H1 (cell line): ENCODE measurements at regions not wholly inside any gene's neighbourhood (a gene's known extent, or its start where the extent isn't known, plus 50 kb on each side); places are given as distances from the start of the nearest gene placed in this dataset.

Experiments used
- ATF2 ChIP-seq: IDR thresholded peaks from 2 replicates; pipeline ENCODE4 v1.6.1; 2012; ENCODE audit warnings: low read length, inconsistent platforms
- BACH1 ChIP-seq: IDR thresholded peaks from 2 replicates; pipeline ENCODE4 v1.6.1; 2012; ENCODE audit warnings: low read length, improper control_type of control experiment
- CREB1 ChIP-seq: IDR thresholded peaks from 2 replicates; pipeline ENCODE4 v1.6.1; 2012; ENCODE audit warnings: inconsistent platforms
- CTBP2 ChIP-seq: IDR thresholded peaks from 2 replicates; pipeline ENCODE4 v1.7.0; 2011; ENCODE audit warnings: borderline replicate concordance, mild to moderate bottlenecking, moderate library complexity, mixed read lengths, low read length; ENCODE audit not compliant: insufficient read depth, insufficient read length
- EP300 ChIP-seq, 2 experiments: IDR thresholded peaks; 1 replicate in 1 of 2; 2 replicates in 1 of 2; pipeline ENCODE4 v1.6.1; 2011 to 2012; ENCODE audit warnings: low read depth in 2 of 2, low read length in 2 of 2, mild to moderate bottlenecking in 2 of 2, borderline replicate concordance in 1 of 2, inconsistent platforms in 1 of 2, moderate library complexity in 1 of 2
- HDAC6 ChIP-seq: IDR thresholded peaks from one replicate; pipeline ENCODE4 v1.7.1; 2012; ENCODE audit warnings: low read depth, mild to moderate bottlenecking, inconsistent platforms, low read length, moderate library complexity
- JUND ChIP-seq: IDR thresholded peaks from 2 replicates; pipeline ENCODE4 v1.6.1; 2011; ENCODE audit warnings: mild to moderate bottlenecking, improper control_type of control experiment, low read length
- POLR2A ChIP-seq, 2 experiments: IDR thresholded peaks; 1 replicate in 1 of 2; 2 replicates in 1 of 2; pipeline ENCODE4 v1.6.1; 2011; ENCODE audit warnings: low read depth in 2 of 2, low read length in 2 of 2, mild to moderate bottlenecking in 2 of 2; ENCODE audit errors: control extremely low read depth in 1 of 2
- POLR2AphosphoS5 ChIP-seq: IDR thresholded peaks from 2 replicates; pipeline ENCODE4 v1.6.1; 2011; ENCODE audit warnings: low read depth, low read length
- SIN3A ChIP-seq, 2 experiments: IDR thresholded peaks in 1 of 2; conservative IDR thresholded peaks in 1 of 2; 2 replicates each; pipeline ENCODE4 v1.6.1; 2011 to 2012; ENCODE audit warnings: low read length in 2 of 2, improper control_type of control experiment in 1 of 2, low read depth in 1 of 2, mild to moderate bottlenecking in 1 of 2
- SP4 ChIP-seq: IDR thresholded peaks from 2 replicates; pipeline ENCODE4 v1.6.1; 2012; ENCODE audit warnings: low read length, inconsistent platforms
- ZNF274 ChIP-seq: IDR thresholded peaks from 2 replicates; pipeline ENCODE4 v1.7.0; 2012; ENCODE audit warnings: low read length, borderline replicate concordance; ENCODE audit errors: extremely low read depth
- TF ChIP-seq, protein P1 (sequence below), 3 experiments: IDR thresholded peaks; 1 replicate in 2 of 3; 2 replicates in 1 of 3; pipeline versions ENCODE4 v1.5.1 to v1.6.1; 2011; ENCODE audit warnings: low read length in 3 of 3, mild to moderate bottlenecking in 3 of 3, inconsistent platforms in 2 of 3, low read depth in 1 of 3, moderate library complexity in 1 of 3; ENCODE audit not compliant: insufficient read depth in 1 of 3; ENCODE audit errors: control extremely low read depth in 1 of 3
- TF ChIP-seq, protein P2 (sequence below): IDR thresholded peaks from 2 replicates; pipeline ENCODE4 v1.6.1; 2011; ENCODE audit warnings: low read length, improper control_type of control experiment

DNA sequence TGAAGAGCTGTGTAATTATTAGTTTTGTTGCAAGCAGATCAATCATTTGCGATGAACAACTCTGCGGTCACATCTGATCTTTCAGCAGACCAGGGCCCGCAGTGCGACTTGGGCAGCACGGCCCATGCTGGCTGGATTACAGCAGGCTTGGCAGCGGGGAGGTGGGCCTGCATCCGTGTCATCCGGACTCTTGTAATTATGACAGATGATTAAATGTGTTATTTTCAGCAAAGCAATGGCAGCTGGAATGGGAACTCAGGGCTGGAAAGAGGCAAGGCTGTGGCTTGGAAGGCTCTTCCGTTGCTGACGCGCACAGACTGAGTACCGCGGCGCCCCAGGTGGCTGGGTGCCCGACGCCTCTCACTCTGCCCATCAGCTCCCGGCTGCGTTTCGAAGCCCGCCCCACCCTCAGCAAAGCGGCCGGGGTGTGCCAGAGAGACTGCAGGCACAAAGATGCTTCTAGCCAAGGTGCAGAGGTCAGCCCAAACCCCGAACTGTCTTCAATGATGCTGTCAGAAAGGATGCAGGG is 397.4 kb upstream of the SALL3 start:
- no peak for TF ChIP-seq ATF2
- TF ChIP-seq, protein P1, sequence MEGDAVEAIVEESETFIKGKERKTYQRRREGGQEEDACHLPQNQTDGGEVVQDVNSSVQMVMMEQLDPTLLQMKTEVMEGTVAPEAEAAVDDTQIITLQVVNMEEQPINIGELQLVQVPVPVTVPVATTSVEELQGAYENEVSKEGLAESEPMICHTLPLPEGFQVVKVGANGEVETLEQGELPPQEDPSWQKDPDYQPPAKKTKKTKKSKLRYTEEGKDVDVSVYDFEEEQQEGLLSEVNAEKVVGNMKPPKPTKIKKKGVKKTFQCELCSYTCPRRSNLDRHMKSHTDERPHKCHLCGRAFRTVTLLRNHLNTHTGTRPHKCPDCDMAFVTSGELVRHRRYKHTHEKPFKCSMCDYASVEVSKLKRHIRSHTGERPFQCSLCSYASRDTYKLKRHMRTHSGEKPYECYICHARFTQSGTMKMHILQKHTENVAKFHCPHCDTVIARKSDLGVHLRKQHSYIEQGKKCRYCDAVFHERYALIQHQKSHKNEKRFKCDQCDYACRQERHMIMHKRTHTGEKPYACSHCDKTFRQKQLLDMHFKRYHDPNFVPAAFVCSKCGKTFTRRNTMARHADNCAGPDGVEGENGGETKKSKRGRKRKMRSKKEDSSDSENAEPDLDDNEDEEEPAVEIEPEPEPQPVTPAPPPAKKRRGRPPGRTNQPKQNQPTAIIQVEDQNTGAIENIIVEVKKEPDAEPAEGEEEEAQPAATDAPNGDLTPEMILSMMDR (IDR thresholded peaks at IDR 0.05; ENCODE audit: control extremely low read depth in 1 of 3, insufficient read depth in 1 of 3, low read depth in 1 of 3, low read length in 3 of 3) = no peak
- no peak for TF ChIP-seq POLR2A (IDR thresholded peaks at IDR 0.05; ENCODE audit: control extremely low read depth in 1 of 2, low read depth in 2 of 2, low read length in 2 of 2)
- no peak for TF ChIP-seq BACH1
- no peak for TF ChIP-seq JUND
- no peak for TF ChIP-seq EP300 (IDR thresholded peaks at IDR 0.05; ENCODE audit: borderline replicate concordance in 1 of 2, low read depth in 2 of 2, low read length in 2 of 2)
- TF ChIP-seq POLR2AphosphoS5 = no peak
- TF ChIP-seq, protein P2, sequence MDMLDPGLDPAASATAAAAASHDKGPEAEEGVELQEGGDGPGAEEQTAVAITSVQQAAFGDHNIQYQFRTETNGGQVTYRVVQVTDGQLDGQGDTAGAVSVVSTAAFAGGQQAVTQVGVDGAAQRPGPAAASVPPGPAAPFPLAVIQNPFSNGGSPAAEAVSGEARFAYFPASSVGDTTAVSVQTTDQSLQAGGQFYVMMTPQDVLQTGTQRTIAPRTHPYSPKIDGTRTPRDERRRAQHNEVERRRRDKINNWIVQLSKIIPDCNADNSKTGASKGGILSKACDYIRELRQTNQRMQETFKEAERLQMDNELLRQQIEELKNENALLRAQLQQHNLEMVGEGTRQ = no peak
- TF ChIP-seq SP4 = no peak
- no peak for TF ChIP-seq CREB1
- TF ChIP-seq HDAC6 = no peak
- no peak for TF ChIP-seq ZNF274
- no peak for TF ChIP-seq CTBP2
- no peak for TF ChIP-seq SIN3A (conservative IDR thresholded peaks at IDR 0.05 in 1 of 2, IDR thresholded peaks at IDR 0.05 in 1 of 2; ENCODE audit: low read depth in 1 of 2, low read length in 2 of 2)
